ENCODE measurements at regions not wholly inside any gene's neighbourhood (a gene's known extent, or its start where the extent isn't known, plus 50 kb on each side); places are given as distances from the start of the nearest gene placed in this dataset.

GRCh38 chr12:63034601-63035000 lies 99.7 kb upstream of the PPM1H start:
- H3K27me3 Mint-ChIP-seq (ENCODE audit: low read depth), result no peaks in the 10 kb centered on the region
- no peak for TF ChIP-seq CTCF (IDR thresholded peaks at IDR 0.05)
- peaks cover 5% of the 10 kb centered on the region for H3K4me1 Mint-ChIP-seq (ENCODE audit: low read depth)
- DNase-seq (ENCODE audit: low spot score), result no peak
- no peak overlapping the region for H3K27ac Mint-ChIP-seq (ENCODE audit: unreplicated experiment)
- no peak overlapping the region for H3K4me3 Mint-ChIP-seq (ENCODE audit: unreplicated experiment)
- H3K36me3 Mint-ChIP-seq (ENCODE audit: low read depth), result no peaks in the 10 kb centered on the region
- peaks cover 4% of the 10 kb centered on the region for H3K9me3 Mint-ChIP-seq (ENCODE audit: low read depth)

GRCh38 chr12:63029676-63030075 lies 94.7 kb upstream of the PPM1H start:
- no peak overlapping the region for H3K4me3 Mint-ChIP-seq (ENCODE audit: unreplicated experiment)
- no peak for DNase-seq (ENCODE audit: low spot score)
- TF ChIP-seq CTCF (IDR thresholded peaks at IDR 0.05), result no peak
- H3K36me3 Mint-ChIP-seq (ENCODE audit: low read depth), result no peaks in the 10 kb centered on the region
- no peaks in the 10 kb centered on the region for H3K4me1 Mint-ChIP-seq (ENCODE audit: low read depth)
- H3K27ac Mint-ChIP-seq (ENCODE audit: unreplicated experiment), result no peak overlapping the region
- H3K9me3 Mint-ChIP-seq (ENCODE audit: low read depth), result peaks cover 4% of the 10 kb centered on the region
- H3K27me3 Mint-ChIP-seq (ENCODE audit: low read depth), result no peaks in the 10 kb centered on the region

- H3K36me3 Mint-ChIP-seq (ENCODE audit: low read depth), result no peaks in the 10 kb centered on the region
- no peak overlapping the region for H3K4me3 Mint-ChIP-seq (ENCODE audit: unreplicated experiment)
- no peak overlapping the region for H3K27ac Mint-ChIP-seq (ENCODE audit: unreplicated experiment)
- peaks cover 4% of the 10 kb centered on the region for H3K9me3 Mint-ChIP-seq (ENCODE audit: low read depth)
- no peak for TF ChIP-seq CTCF (IDR thresholded peaks at IDR 0.05)
- H3K4me1 Mint-ChIP-seq (ENCODE audit: low read depth), result no peaks in the 10 kb centered on the region
- no peak for DNase-seq (ENCODE audit: low spot score)
- H3K27me3 Mint-ChIP-seq (ENCODE audit: low read depth), result no peaks in the 10 kb centered on the region
Observed at GRCh38 chr12:63028951-63029350, 94.0 kb upstream of the PPM1H start.

GRCh38 chr12:63025116-63025515 lies 90.2 kb upstream of the PPM1H start:
- Mint-ChIP-seq H3K27me3 (ENCODE audit: low read depth) (no peaks in the 10 kb centered on the region), H3K27ac (ENCODE audit: unreplicated experiment) (no peak overlapping the region), H3K9me3 (ENCODE audit: low read depth) (no peaks in the 10 kb centered on the region), H3K4me1 (ENCODE audit: low read depth) (peaks cover 14% of the 10 kb centered on the region), H3K4me3 (ENCODE audit: unreplicated experiment) (no peak overlapping the region), H3K36me3 (ENCODE audit: low read depth) (no peaks in the 10 kb centered on the region)
- TF ChIP-seq CTCF (IDR thresholded peaks at IDR 0.05), result no peak
- no peak for DNase-seq (ENCODE audit: low spot score)

GRCh38 chr12:63023926-63024325 lies 89.0 kb upstream of the PPM1H start:
- H3K4me3 Mint-ChIP-seq (ENCODE audit: unreplicated experiment), result no peak overlapping the region
- no peak overlapping the region for H3K27ac Mint-ChIP-seq (ENCODE audit: unreplicated experiment)
- H3K27me3 Mint-ChIP-seq (ENCODE audit: low read depth), result no peaks in the 10 kb centered on the region
- no peak for TF ChIP-seq CTCF (IDR thresholded peaks at IDR 0.05)
- H3K36me3 Mint-ChIP-seq (ENCODE audit: low read depth), result no peaks in the 10 kb centered on the region
- peaks cover 16% of the 10 kb centered on the region for H3K4me1 Mint-ChIP-seq (ENCODE audit: low read depth)
- DNase-seq (ENCODE audit: low spot score), result no peak
- no peaks in the 10 kb centered on the region for H3K9me3 Mint-ChIP-seq (ENCODE audit: low read depth)

Data from chondrocyte (in vitro differentiated cells).